NCI-H460 (cell line): ENCODE measurements at regions not wholly inside any gene's neighbourhood (a gene's known extent, or its start where the extent isn't known, plus 50 kb on each side); places are given as distances from the start of the nearest gene placed in this dataset.
"Not testable (repeated sequence)": the region's sequence is repeated elsewhere in the genome, so short reads cannot be mapped to it uniquely, and the experiment has no call there.

ENCODE experiments used
- DNase-seq: peaks from one replicate; pipeline ENCODE4 v3.0.0-alpha.2; 2016; ENCODE audit warnings: low read depth; ENCODE audit errors: extremely low read depth

DNA sequence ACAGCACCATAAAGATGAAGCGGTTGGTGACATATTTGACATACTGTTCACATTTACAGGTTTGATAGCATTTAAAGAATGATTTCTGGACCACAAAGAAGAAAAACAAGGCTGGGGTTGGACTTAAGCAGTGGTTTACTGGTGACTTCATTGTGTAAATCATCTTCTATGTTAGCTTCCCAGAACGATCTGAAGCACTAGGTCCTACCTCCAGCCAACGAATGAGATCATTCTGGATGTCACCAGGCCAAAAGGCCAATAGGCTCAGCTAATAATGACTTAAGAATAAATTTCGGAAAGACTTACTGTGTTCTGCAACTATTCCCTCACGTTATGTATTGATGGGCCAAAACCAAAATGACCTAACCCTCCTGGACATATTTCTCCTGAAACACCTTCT, 675.3 kb upstream of the CCNG1 start:
- no peak for DNase-seq

GRCh38 chr5:162769019-162769418, 668.4 kb upstream of the CCNG1 start:
- no peak for DNase-seq

- DNase-seq = no peak
Measured at GRCh38 chr5:162785673-162786072, 651.7 kb upstream of the CCNG1 start.

GRCh38 chr5:162786234-162786633, 651.2 kb upstream of the CCNG1 start:
- DNase-seq = no peak

DNA sequence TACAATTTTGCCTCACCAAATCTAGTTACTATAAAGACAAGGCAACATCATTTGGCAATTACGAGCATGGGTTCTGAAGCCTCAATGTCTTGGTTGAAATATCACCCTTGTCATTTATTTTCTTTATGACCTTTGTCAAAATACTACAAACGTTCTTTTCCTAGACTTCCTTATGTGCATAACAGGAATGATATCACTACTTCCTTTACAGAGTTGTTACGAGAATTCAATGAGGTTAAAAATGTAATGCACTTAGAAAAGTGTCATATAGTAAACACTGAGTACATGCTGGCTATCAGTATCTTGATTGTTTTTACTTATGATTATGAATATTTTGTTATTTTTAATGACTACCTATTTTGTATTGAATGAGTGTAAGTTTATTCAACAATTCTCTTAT, 640.9 kb upstream of the CCNG1 start:
- no peak for DNase-seq

GRCh38 chr5:162800301-162800700, 637.1 kb upstream of the CCNG1 start:
- DNase-seq = no peak

DNA sequence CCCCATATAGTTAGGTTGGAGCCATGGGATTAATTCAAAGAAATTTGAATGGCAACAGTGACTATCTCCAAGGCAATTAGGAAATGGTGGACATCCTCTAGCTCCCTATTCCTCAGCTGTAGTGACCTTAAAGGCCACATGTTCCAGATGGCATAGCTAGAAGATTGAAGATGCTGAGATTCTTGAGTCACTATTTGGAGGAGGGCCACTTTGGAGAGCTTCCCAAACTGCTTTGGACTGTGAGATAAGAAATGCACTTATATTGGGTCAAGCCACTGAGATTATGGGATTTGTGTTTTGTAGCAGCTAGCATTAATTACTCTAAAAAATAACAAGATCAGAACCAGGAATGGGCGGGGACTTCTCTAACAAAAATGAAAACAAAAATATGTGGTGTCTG, 636.2 kb upstream of the CCNG1 start:
- no peak for DNase-seq

- DNase-seq = no peak
Measured at GRCh38 chr5:162806195-162806594, 631.2 kb upstream of the CCNG1 start.

DNA sequence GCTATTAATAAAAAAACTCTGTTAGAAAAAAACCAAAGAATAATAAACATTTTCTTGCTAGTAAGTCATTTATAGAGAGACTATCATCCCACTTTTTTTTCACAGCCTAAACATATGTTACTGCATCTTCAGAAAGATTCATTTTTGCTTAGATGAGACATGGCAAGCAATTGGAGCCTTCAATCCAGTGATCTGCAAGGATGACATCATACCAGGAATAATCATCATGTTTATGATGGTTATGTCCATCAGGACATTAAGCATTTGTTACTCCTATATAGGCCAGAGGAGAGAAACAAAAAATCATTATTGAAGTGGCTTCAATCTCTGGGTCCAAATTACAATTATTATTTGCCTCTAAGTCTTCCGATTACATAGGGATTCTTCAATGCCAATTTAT, 626.3 kb upstream of the CCNG1 start:
- DNase-seq = no peak

GRCh38 chr5:162816816-162817215, 620.6 kb upstream of the CCNG1 start:
- DNase-seq = no peak

GRCh38 chr5:162817364-162817763, 620.0 kb upstream of the CCNG1 start:
- no peak for DNase-seq

- DNase-seq = not testable (repeated sequence)
Measured at GRCh38 chr5:162821664-162822063, 615.7 kb upstream of the CCNG1 start.

GRCh38 chr5:162824360-162824759, 613.0 kb upstream of the CCNG1 start:
- DNase-seq = no peak

DNA sequence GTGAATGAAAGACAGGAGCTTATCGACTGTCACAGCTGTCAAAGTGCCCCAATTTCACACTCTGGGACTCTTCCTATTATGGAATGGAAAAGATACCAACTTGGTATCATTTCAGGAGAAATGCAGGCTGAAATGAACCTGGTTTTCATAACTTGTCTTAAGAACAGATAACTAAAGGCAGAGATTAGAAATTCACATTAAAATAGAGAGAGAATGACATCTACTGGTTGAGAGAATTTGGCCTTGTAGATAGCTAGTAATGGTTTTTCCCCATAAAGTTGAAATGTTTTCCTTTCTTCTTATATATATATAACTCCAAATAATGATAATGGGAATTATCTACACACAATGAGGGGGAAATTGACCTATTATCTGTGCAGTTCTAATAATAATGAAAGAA, 600.2 kb upstream of the CCNG1 start:
- no peak for DNase-seq

DNA sequence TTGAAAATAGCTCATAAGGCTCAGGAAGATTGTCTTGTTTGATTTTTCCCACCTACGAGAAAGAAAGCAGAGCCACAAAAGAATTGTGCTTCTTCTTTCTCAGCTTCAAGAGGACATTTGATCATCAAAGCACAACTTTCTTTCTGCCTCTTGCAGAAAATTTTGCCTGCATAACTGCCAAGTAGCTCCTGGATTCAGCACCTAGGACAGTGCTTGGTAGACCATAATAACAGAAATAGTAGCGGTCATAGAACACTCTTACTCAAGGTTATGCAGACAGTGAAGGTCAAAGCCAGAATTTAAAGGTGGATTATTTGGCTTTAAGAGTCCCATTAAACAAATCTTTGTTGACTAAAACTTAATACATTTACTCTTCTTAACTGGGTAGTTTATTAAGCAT, 594.7 kb upstream of the CCNG1 start:
- DNase-seq = no peak

DNA sequence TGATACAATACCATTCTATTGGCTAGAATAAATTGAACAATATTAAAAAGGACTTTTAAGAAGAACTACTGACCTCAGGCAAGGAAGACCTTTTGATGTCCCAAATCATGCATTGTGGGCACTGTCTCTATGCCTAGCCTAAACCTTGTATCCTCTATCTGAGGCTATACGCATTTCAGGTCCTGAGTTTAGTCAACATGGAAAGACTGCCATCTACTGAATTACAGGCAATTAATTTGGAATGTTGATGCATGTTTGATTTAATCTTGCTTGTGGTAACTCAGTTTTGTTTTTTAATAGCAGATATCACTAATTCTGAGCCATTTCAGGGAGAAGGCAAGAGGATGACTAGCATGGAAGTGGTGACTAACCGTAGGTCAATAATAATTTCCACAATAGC, 585.3 kb upstream of the CCNG1 start:
- no peak for DNase-seq

DNA sequence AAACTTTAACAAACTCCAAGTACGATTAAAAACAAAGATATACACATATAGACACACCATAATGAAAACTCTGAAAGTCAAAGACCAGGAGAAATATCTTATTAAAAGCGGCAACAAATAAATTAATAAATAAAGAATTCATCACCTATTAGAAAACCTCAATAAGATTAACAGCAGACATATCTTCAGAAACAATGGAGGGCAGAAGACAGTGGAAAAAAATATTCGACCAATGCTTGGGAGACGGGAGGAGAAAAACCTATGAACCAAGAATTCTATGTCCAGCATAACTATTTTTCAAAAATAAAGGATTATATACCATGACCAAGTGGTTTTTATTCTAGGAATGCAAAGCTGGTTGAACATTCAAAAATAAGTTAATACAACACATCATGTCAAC, 578.6 kb upstream of the CCNG1 start:
- no peak for DNase-seq

GRCh38 chr5:162870966-162871365, 566.4 kb upstream of the CCNG1 start:
- DNase-seq = no peak

GRCh38 chr5:162882629-162883028, 554.8 kb upstream of the CCNG1 start:
- no peak for DNase-seq

DNA sequence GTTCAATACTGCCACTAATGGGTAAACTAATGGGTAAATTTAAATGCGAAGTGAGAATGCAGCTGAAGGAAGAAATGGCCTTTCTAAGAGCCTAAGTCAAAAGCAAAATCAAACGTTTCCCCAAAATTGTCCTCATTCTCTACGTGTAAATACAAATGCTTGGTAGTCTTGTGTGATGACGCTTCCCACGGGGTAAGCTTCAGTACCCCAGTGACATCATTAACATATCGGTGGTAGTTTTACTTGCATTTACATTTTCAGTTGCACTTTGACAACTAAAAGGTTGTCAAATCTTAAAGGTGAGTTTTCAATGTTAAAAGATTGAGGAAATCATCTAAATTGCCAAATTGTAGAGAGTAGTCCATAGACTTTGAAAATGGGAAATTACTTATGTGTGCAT, 550.7 kb upstream of the CCNG1 start:
- no peak for DNase-seq

GRCh38 chr5:162888268-162888667, 549.1 kb upstream of the CCNG1 start:
- DNase-seq = no peak

- DNase-seq = no peak
Measured at GRCh38 chr5:162911873-162912272, 525.5 kb upstream of the CCNG1 start.

- no peak for DNase-seq
Measured at GRCh38 chr5:162916368-162916767, 521.0 kb upstream of the CCNG1 start.

- DNase-seq = no peak
Measured at GRCh38 chr5:162929104-162929503, 508.3 kb upstream of the CCNG1 start.
